PC-3 (cell line): ENCODE measurements at regions not wholly inside any gene's neighbourhood (a gene's known extent, or its start where the extent isn't known, plus 50 kb on each side); places are given as distances from the start of the nearest gene placed in this dataset.

ENCODE experiments used
- ATAC-seq: fragments of 200-7000 bp; cut with Tn5 transposase; 2 replicates; pipeline ENCODE4 v1.9.1; 2020; ENCODE audit warnings: mild to moderate bottlenecking, moderate library complexity
- BruUV-seq: library from RNA; stranded (reverse); fragments of 400-500 nt; replicated peaks from 2 replicates; lab custom pipeline; 2021; lab: Mats Ljungman, UMichigan
- CTCF ChIA-PET: fragments of 300-600 bp; sonication (Branson Sonifier 250); formaldehyde crosslinking; loops from one replicate; lab custom pipeline; 2022; ENCODE audit warnings: antibody characterized with exemption; lab: Charles Lee
- POLR2A ChIA-PET: fragments of 300-600 bp; sonication (Branson Sonifier 250); formaldehyde crosslinking; loops from one replicate; lab custom pipeline; 2022; ENCODE audit warnings: antibody characterized with exemption; ENCODE audit not compliant: unreplicated experiment; lab: Charles Lee
- DNase-seq: peaks from one replicate; pipeline ENCODE4 v3.0.0-alpha.2; 2015
- H2AFZ ChIP-seq: fragments of 300-600 bp; sonication (generic); 2 replicates; pipeline ENCODE4 v1.6.0; 2016; ENCODE audit warnings: antibody characterized with exemption, low read length
- H3F3A ChIP-seq: fragments of 300-600 bp; sonication (generic); one replicate; pipeline ENCODE4 v1.6.0; 2017; ENCODE audit warnings: antibody characterized with exemption, low read length, control low read depth, mild to moderate bottlenecking; ENCODE audit not compliant: unreplicated experiment
- H3K27ac ChIP-seq: fragments of 300-600 bp; sonication (generic); 2 replicates; pipeline ENCODE4 v1.5.1; 2016; ENCODE audit warnings: mild to moderate bottlenecking, low read length
- H3K27me3 ChIP-seq: fragments of 300-600 bp; sonication (generic); 2 replicates; pipeline ENCODE4 v1.6.1; 2016; ENCODE audit warnings: low read length, mixed read lengths
- H3K36me3 ChIP-seq: fragments of 300-600 bp; sonication (generic); 2 replicates; pipeline ENCODE4 v1.6.1; 2016; ENCODE audit warnings: low read depth, mixed run types, low read length, mixed read lengths
- H3K4me1 ChIP-seq: fragments of 300-600 bp; sonication (generic); 2 replicates; pipeline ENCODE4 v1.5.1; 2016; ENCODE audit warnings: low read length; ENCODE audit not compliant: insufficient read depth
- H3K4me2 ChIP-seq: fragments of 300-600 bp; sonication (generic); 2 replicates; pipeline ENCODE4 v1.6.0; 2016; ENCODE audit warnings: low read length
- H3K4me3 ChIP-seq: fragments of 300-600 bp; sonication (generic); 2 replicates; pipeline ENCODE4 v1.5.1; 2016; ENCODE audit warnings: mild to moderate bottlenecking, low read length, mixed read lengths
- H3K79me2 ChIP-seq: fragments of 300-600 bp; sonication (generic); 2 replicates; pipeline ENCODE4 v1.6.1; 2017; ENCODE audit warnings: low read length, mixed read lengths
- H3K9ac ChIP-seq: fragments of 300-600 bp; sonication (generic); 2 replicates; pipeline ENCODE4 v1.6.0; 2016; ENCODE audit warnings: mild to moderate bottlenecking, low read length
- H3K9me2 ChIP-seq: fragments of 300-600 bp; sonication (generic); replicated peaks from 2 replicates; pipeline ENCODE4 v1.6.1; 2016; ENCODE audit warnings: mixed run types, low read length, mixed read lengths
- H3K9me3 ChIP-seq: fragments of 300-600 bp; sonication (generic); 2 replicates; pipeline ENCODE4 v1.6.1; 2016; ENCODE audit warnings: low read length, mixed read lengths
- H4K20me1 ChIP-seq: fragments of 300-600 bp; sonication (generic); 2 replicates; pipeline ENCODE4 v1.6.1; 2016; ENCODE audit warnings: low read length, mixed read lengths
- CTCF ChIP-seq: fragments of 300-600 bp; sonication (generic); conservative IDR thresholded peaks from 2 replicates; pipeline ENCODE4 v1.5.1; 2017; ENCODE audit warnings: antibody characterized with exemption, low read depth, mild to moderate bottlenecking, low read length
- EZH2 ChIP-seq: fragments of 300-600 bp; sonication (generic); IDR thresholded peaks from one replicate; pipeline ENCODE4 v1.6.1; 2017; ENCODE audit warnings: antibody characterized with exemption, mild to moderate bottlenecking, low read length; ENCODE audit not compliant: unreplicated experiment
- EZH2phosphoT487 ChIP-seq: fragments of 300-600 bp; sonication (generic); IDR thresholded peaks from 2 replicates; pipeline ENCODE4 v1.6.1; 2018; ENCODE audit warnings: mild to moderate bottlenecking, antibody characterized with exemption, low read length, borderline replicate concordance
- intact Hi-C: fragments of 100-400 bp; cut with micrococcal nuclease; formaldehyde crosslinking; loops from 2 replicates; pipeline ENCODE4 v1.9.0; 2023

GRCh38 chr2:38131676-38132075, 55.7 kb upstream of the CYP1B1 start:
- intact Hi-C loops = no loop called here
- no peaks in the 10 kb centered on the region for H3K4me1 ChIP-seq
- no peaks in the 10 kb centered on the region for H3K36me3 ChIP-seq
- H2AFZ ChIP-seq = no peak overlapping the region
- no peaks in the 10 kb centered on the region for H3K79me2 ChIP-seq
- ATAC-seq (no peak), DNase-seq (no peak)
- H4K20me1 ChIP-seq = no peaks in the 10 kb centered on the region
- no peaks in the 10 kb centered on the region for H3F3A ChIP-seq
- ChIA-PET CTCF (no interaction called here), POLR2A (no interaction called here)
- no peak overlapping the region for H3K9ac ChIP-seq
- H3K4me2 ChIP-seq = no peak overlapping the region
- TF ChIP-seq EZH2phosphoT487 (no peak), CTCF (no peak), EZH2 (no peak)
- H3K27me3 ChIP-seq = no peaks in the 10 kb centered on the region
- H3K9me2 ChIP-seq = no peaks in the 10 kb centered on the region
- peaks cover 5% of the 10 kb centered on the region; the same call in 1 of the 2 replicates for H3K9me3 ChIP-seq
- no peak overlapping the region for H3K27ac ChIP-seq
- no peak overlapping the region for H3K4me3 ChIP-seq
- BruUV-seq = no TSS peak

GRCh38 chr2:38130876-38131275, 54.9 kb upstream of the CYP1B1 start:
- no peak overlapping the region for H3K4me3 ChIP-seq
- no TSS peak for BruUV-seq
- H3K36me3 ChIP-seq = no peaks in the 10 kb centered on the region
- H3K4me1 ChIP-seq = no peaks in the 10 kb centered on the region
- ATAC-seq = no peak
- ChIA-PET POLR2A (no interaction called here), CTCF (no interaction called here)
- no peaks in the 10 kb centered on the region for H3K27me3 ChIP-seq
- H3K27ac ChIP-seq = no peak overlapping the region
- TF ChIP-seq EZH2phosphoT487 = no peak
- no peak for TF ChIP-seq EZH2
- TF ChIP-seq CTCF = no peak
- no peaks in the 10 kb centered on the region for H3K9me2 ChIP-seq
- peaks cover 9% of the 10 kb centered on the region; the same call in 1 of the 2 replicates for H3K9me3 ChIP-seq
- H4K20me1 ChIP-seq = no peaks in the 10 kb centered on the region
- H3K4me2 ChIP-seq = no peak overlapping the region
- DNase-seq = no peak
- no peaks in the 10 kb centered on the region for H3K79me2 ChIP-seq
- intact Hi-C loops = no loop called here
- no peaks in the 10 kb centered on the region for H3F3A ChIP-seq
- H2AFZ ChIP-seq = no peak overlapping the region
- no peak overlapping the region for H3K9ac ChIP-seq

GRCh38 chr2:38129987-38130386, 54.0 kb upstream of the CYP1B1 start:
- Histone ChIP-seq H3K36me3 (no peaks in the 10 kb centered on the region), H3K27ac (no peak overlapping the region), H3K79me2 (no peaks in the 10 kb centered on the region), H3K27me3 (no peaks in the 10 kb centered on the region), H2AFZ (no peak overlapping the region), H4K20me1 (no peaks in the 10 kb centered on the region), H3F3A (no peaks in the 10 kb centered on the region), H3K4me3 (no peak overlapping the region), H3K9me3 (peaks cover 9% of the 10 kb centered on the region; the same call in 1 of the 2 replicates), H3K4me2 (no peak overlapping the region), H3K9me2 (no peaks in the 10 kb centered on the region), H3K4me1 (no peaks in the 10 kb centered on the region), H3K9ac (no peak overlapping the region)
- TF ChIP-seq EZH2 (no peak), CTCF (no peak), EZH2phosphoT487 (no peak)
- no TSS peak for BruUV-seq
- DNase-seq (no peak), ATAC-seq (no peak)
- ChIA-PET CTCF (no interaction called here), POLR2A (no interaction called here)
- intact Hi-C loops = no loop called here
